ENCODE measurements at regions not wholly inside any gene's neighbourhood (a gene's known extent, or its start where the extent isn't known, plus 50 kb on each side); places are given as distances from the start of the nearest gene placed in this dataset.

GRCh38 chr17:12530161-12530560, 135.5 kb upstream of the MYOCD start:
- Histone ChIP-seq H3K4me3 (ENCODE audit: low read length) (no peak overlapping the region), H3K4me1 (ENCODE audit: insufficient read depth, low read length) (no peaks in the 10 kb centered on the region), H3K27me3 (ENCODE audit: insufficient read depth, low read length) (no peaks in the 10 kb centered on the region), H3K9me3 (ENCODE audit: insufficient read depth, low read depth, low read length) (no peaks in the 10 kb centered on the region), H3K36me3 (ENCODE audit: insufficient read depth, low read length) (no peaks in the 10 kb centered on the region), H3K9ac (ENCODE audit: low read depth, low read length) (no peak overlapping the region), H3K27ac (ENCODE audit: low read depth, low read length) (no peak overlapping the region)
- 90% methylated on average over 3 of the region's 4 CpGs for WGBS

- 91% methylated on average over 3 of the region's 3 CpGs for WGBS
- H3K9ac ChIP-seq (ENCODE audit: low read depth, low read length), result no peak overlapping the region
- peaks cover 9% of the 10 kb centered on the region; the same call in 1 of the 2 replicates for H3K4me1 ChIP-seq (ENCODE audit: insufficient read depth, low read length)
- H3K27me3 ChIP-seq (ENCODE audit: insufficient read depth, low read length), result no peaks in the 10 kb centered on the region
- no peaks in the 10 kb centered on the region for H3K9me3 ChIP-seq (ENCODE audit: insufficient read depth, low read depth, low read length)
- H3K27ac ChIP-seq (ENCODE audit: low read depth, low read length), result no peak overlapping the region
- no peaks in the 10 kb centered on the region for H3K36me3 ChIP-seq (ENCODE audit: insufficient read depth, low read length)
- H3K4me3 ChIP-seq (ENCODE audit: low read length), result no peak overlapping the region
These were observed 129.7 kb upstream of the MYOCD start for GRCh38 chr17:12536021-12536420.

- Histone ChIP-seq H3K27me3 (ENCODE audit: insufficient read depth, low read length) (no peaks in the 10 kb centered on the region), H3K27ac (ENCODE audit: low read depth, low read length) (no peak overlapping the region), H3K9ac (ENCODE audit: low read depth, low read length) (no peak overlapping the region), H3K36me3 (ENCODE audit: insufficient read depth, low read length) (no peaks in the 10 kb centered on the region), H3K9me3 (ENCODE audit: insufficient read depth, low read depth, low read length) (no peaks in the 10 kb centered on the region), H3K4me1 (ENCODE audit: insufficient read depth, low read length) (peaks cover 9% of the 10 kb centered on the region; the same call in 1 of the 2 replicates), H3K4me3 (ENCODE audit: low read length) (no peak overlapping the region)
- WGBS, result 100% methylated on average over 1 of the region's 1 CpG
These were observed 129.2 kb upstream of the MYOCD start for GRCh38 chr17:12536472-12536871.

GRCh38 chr17:12537436-12537835, 128.3 kb upstream of the MYOCD start:
- Histone ChIP-seq H3K9me3 (ENCODE audit: insufficient read depth, low read depth, low read length) (no peaks in the 10 kb centered on the region), H3K36me3 (ENCODE audit: insufficient read depth, low read length) (no peaks in the 10 kb centered on the region), H3K4me3 (ENCODE audit: low read length) (no peak overlapping the region), H3K4me1 (ENCODE audit: insufficient read depth, low read length) (peaks cover 9% of the 10 kb centered on the region; the same call in 1 of the 2 replicates), H3K27me3 (ENCODE audit: insufficient read depth, low read length) (no peaks in the 10 kb centered on the region), H3K9ac (ENCODE audit: low read depth, low read length) (no peak overlapping the region), H3K27ac (ENCODE audit: low read depth, low read length) (no peak overlapping the region)
- 98% methylated on average over 3 of the region's 3 CpGs for WGBS

- no peak overlapping the region for H3K4me3 ChIP-seq (ENCODE audit: low read length)
- H3K27ac ChIP-seq (ENCODE audit: low read depth, low read length), result no peak overlapping the region
- H3K4me1 ChIP-seq (ENCODE audit: insufficient read depth, low read length), result peaks cover 9% of the 10 kb centered on the region; the same call in 1 of the 2 replicates
- no peaks in the 10 kb centered on the region for H3K27me3 ChIP-seq (ENCODE audit: insufficient read depth, low read length)
- 92% methylated on average over 2 of the region's 2 CpGs for WGBS
- H3K9me3 ChIP-seq (ENCODE audit: insufficient read depth, low read depth, low read length), result no peaks in the 10 kb centered on the region
- no peaks in the 10 kb centered on the region for H3K36me3 ChIP-seq (ENCODE audit: insufficient read depth, low read length)
- H3K9ac ChIP-seq (ENCODE audit: low read depth, low read length), result no peak overlapping the region
These were observed 127.7 kb upstream of the MYOCD start for GRCh38 chr17:12538003-12538402.

GRCh38 chr17:12545877-12546513, 119.7 kb upstream of the MYOCD start:
- no peak overlapping the region for H3K4me3 ChIP-seq (ENCODE audit: low read length)
- H3K4me1 ChIP-seq (ENCODE audit: insufficient read depth, low read length), result no peaks in the 10 kb centered on the region
- H3K9ac ChIP-seq (ENCODE audit: low read depth, low read length), result no peak overlapping the region
- H3K36me3 ChIP-seq (ENCODE audit: insufficient read depth, low read length), result no peaks in the 10 kb centered on the region
- 36% methylated on average over 9 of the region's 9 CpGs for WGBS
- no peaks in the 10 kb centered on the region for H3K27me3 ChIP-seq (ENCODE audit: insufficient read depth, low read length)
- no peak overlapping the region for H3K27ac ChIP-seq (ENCODE audit: low read depth, low read length)
- H3K9me3 ChIP-seq (ENCODE audit: insufficient read depth, low read depth, low read length), result no peaks in the 10 kb centered on the region

GRCh38 chr17:12546983-12547382, 118.7 kb upstream of the MYOCD start:
- WGBS, result 100% methylated on average over 1 of the region's 2 CpGs
- H3K4me1 ChIP-seq (ENCODE audit: insufficient read depth, low read length), result no peaks in the 10 kb centered on the region
- H3K4me3 ChIP-seq (ENCODE audit: low read length), result no peak overlapping the region
- H3K27me3 ChIP-seq (ENCODE audit: insufficient read depth, low read length), result no peaks in the 10 kb centered on the region
- H3K27ac ChIP-seq (ENCODE audit: low read depth, low read length), result no peak overlapping the region
- no peaks in the 10 kb centered on the region for H3K9me3 ChIP-seq (ENCODE audit: insufficient read depth, low read depth, low read length)
- H3K9ac ChIP-seq (ENCODE audit: low read depth, low read length), result no peak overlapping the region
- no peaks in the 10 kb centered on the region for H3K36me3 ChIP-seq (ENCODE audit: insufficient read depth, low read length)

GRCh38 chr17:12547831-12548230, 117.9 kb upstream of the MYOCD start:
- WGBS, result 98% methylated on average over 5 of the region's 5 CpGs
- no peaks in the 10 kb centered on the region for H3K4me1 ChIP-seq (ENCODE audit: insufficient read depth, low read length)

GRCh38 chr17:12548558-12548957, 117.1 kb upstream of the MYOCD start:
- 90% methylated on average over 4 of the region's 4 CpGs for WGBS
- Histone ChIP-seq H3K4me1 (ENCODE audit: insufficient read depth, low read length) (no peaks in the 10 kb centered on the region), H3K27ac (ENCODE audit: low read depth, low read length) (no peak overlapping the region), H3K9me3 (ENCODE audit: insufficient read depth, low read depth, low read length) (no peaks in the 10 kb centered on the region), H3K36me3 (ENCODE audit: insufficient read depth, low read length) (no peaks in the 10 kb centered on the region), H3K27me3 (ENCODE audit: insufficient read depth, low read length) (no peaks in the 10 kb centered on the region), H3K9ac (ENCODE audit: low read depth, low read length) (no peak overlapping the region), H3K4me3 (ENCODE audit: low read length) (no peak overlapping the region)

More at GRCh38 chr17:12547831-12548230, 117.9 kb upstream of the MYOCD start:
- Histone ChIP-seq H3K36me3 (ENCODE audit: insufficient read depth, low read length) (no peaks in the 10 kb centered on the region), H3K9me3 (ENCODE audit: insufficient read depth, low read depth, low read length) (no peaks in the 10 kb centered on the region), H3K4me3 (ENCODE audit: low read length) (no peak overlapping the region), H3K9ac (ENCODE audit: low read depth, low read length) (no peak overlapping the region), H3K27me3 (ENCODE audit: insufficient read depth, low read length) (no peaks in the 10 kb centered on the region), H3K27ac (ENCODE audit: low read depth, low read length) (no peak overlapping the region)

- no peak overlapping the region for H3K27ac ChIP-seq (ENCODE audit: low read depth, low read length)
- H3K27me3 ChIP-seq (ENCODE audit: insufficient read depth, low read length), result no peaks in the 10 kb centered on the region
- no peaks in the 10 kb centered on the region for H3K36me3 ChIP-seq (ENCODE audit: insufficient read depth, low read length)
- no peak overlapping the region for H3K4me3 ChIP-seq (ENCODE audit: low read length)
- 92% methylated on average over 14 of the region's 14 CpGs for WGBS
- H3K9me3 ChIP-seq (ENCODE audit: insufficient read depth, low read depth, low read length), result no peaks in the 10 kb centered on the region
- no peak overlapping the region for H3K9ac ChIP-seq (ENCODE audit: low read depth, low read length)
- no peaks in the 10 kb centered on the region for H3K4me1 ChIP-seq (ENCODE audit: insufficient read depth, low read length)
These were observed 116.1 kb upstream of the MYOCD start for GRCh38 chr17:12549499-12550041.

- no peak overlapping the region for H3K27ac ChIP-seq (ENCODE audit: low read depth, low read length)
- no peaks in the 10 kb centered on the region for H3K4me1 ChIP-seq (ENCODE audit: insufficient read depth, low read length)
- WGBS, result 94% methylated on average over 3 of the region's 3 CpGs
- H3K9ac ChIP-seq (ENCODE audit: low read depth, low read length), result no peak overlapping the region
- H3K4me3 ChIP-seq (ENCODE audit: low read length), result no peak overlapping the region
- no peaks in the 10 kb centered on the region for H3K36me3 ChIP-seq (ENCODE audit: insufficient read depth, low read length)
- H3K9me3 ChIP-seq (ENCODE audit: insufficient read depth, low read depth, low read length), result no peaks in the 10 kb centered on the region
- H3K27me3 ChIP-seq (ENCODE audit: insufficient read depth, low read length), result no peaks in the 10 kb centered on the region
These were observed 112.1 kb upstream of the MYOCD start for GRCh38 chr17:12553625-12554024.

- 97% methylated on average over 4 of the region's 4 CpGs for WGBS
- Histone ChIP-seq H3K36me3 (ENCODE audit: insufficient read depth, low read length) (no peaks in the 10 kb centered on the region), H3K9me3 (ENCODE audit: insufficient read depth, low read depth, low read length) (no peaks in the 10 kb centered on the region), H3K27me3 (ENCODE audit: insufficient read depth, low read length) (no peaks in the 10 kb centered on the region), H3K4me1 (ENCODE audit: insufficient read depth, low read length) (no peaks in the 10 kb centered on the region), H3K4me3 (ENCODE audit: low read length) (no peak overlapping the region), H3K9ac (ENCODE audit: low read depth, low read length) (no peak overlapping the region), H3K27ac (ENCODE audit: low read depth, low read length) (no peak overlapping the region)
These were observed 111.4 kb upstream of the MYOCD start for GRCh38 chr17:12554251-12554650.

Measured in HUES64 (cell line).